A673 (cell line): ENCODE measurements at regions not wholly inside any gene's neighbourhood (a gene's known extent, or its start where the extent isn't known, plus 50 kb on each side); places are given as distances from the start of the nearest gene placed in this dataset.

Experiments used
- BruUV-seq: library from RNA; stranded (reverse); fragments of 400-500 nt; replicated peaks from 2 replicates; lab custom pipeline; 2021; lab: Mats Ljungman, UMichigan
- CTCF ChIA-PET: fragments of 300-600 bp; sonication (Branson Sonifier 250); formaldehyde crosslinking; loops from one replicate; lab custom pipeline; 2022; ENCODE audit warnings: antibody characterized with exemption; lab: Charles Lee
- POLR2A ChIA-PET: fragments of 300-600 bp; sonication (Branson Sonifier 250); formaldehyde crosslinking; loops from one replicate; lab custom pipeline; 2022; ENCODE audit warnings: antibody characterized with exemption; ENCODE audit not compliant: low non-redundant PET; lab: Charles Lee
- DNase-seq: peaks from one replicate; pipeline ENCODE4 v3.0.0-alpha.2; 2015; ENCODE audit warnings: low spot score
- H3K27ac ChIP-seq: fragments of 200-600 bp; sonication (generic); 2 replicates; pipeline ENCODE4 v1.5.1; 2016; ENCODE audit warnings: mixed run types, low read depth, mild to moderate bottlenecking, mixed read lengths, antibody characterized with exemption, low read length; ENCODE audit not compliant: poor library complexity, severe bottlenecking
- H3K27me3 ChIP-seq: fragments of 200-600 bp; sonication (generic); replicated peaks from 2 replicates; pipeline ENCODE4 v1.6.1; 2017; ENCODE audit warnings: mixed run types, low read depth, mild to moderate bottlenecking, mixed read lengths, antibody characterized with exemption, low read length; ENCODE audit not compliant: insufficient read depth, poor library complexity
- H3K36me3 ChIP-seq: fragments of 200-600 bp; sonication (generic); 2 replicates; pipeline ENCODE4 v1.6.1; 2016; ENCODE audit warnings: mixed run types, mild to moderate bottlenecking, mixed read lengths, antibody characterized with exemption, low read length; ENCODE audit not compliant: insufficient read depth, poor library complexity, severe bottlenecking
- H3K4me1 ChIP-seq: fragments of 200-600 bp; sonication (generic); 2 replicates; pipeline ENCODE4 v1.6.1; 2017; ENCODE audit warnings: mixed run types, mild to moderate bottlenecking, mixed read lengths, antibody characterized with exemption, low read length; ENCODE audit not compliant: insufficient read depth, poor library complexity, severe bottlenecking
- H3K4me3 ChIP-seq: fragments of 200-600 bp; sonication (generic); 2 replicates; pipeline ENCODE4 v1.5.1; 2016; ENCODE audit warnings: low read depth, mixed run types, mild to moderate bottlenecking, mixed read lengths, low read length; ENCODE audit not compliant: poor library complexity, severe bottlenecking
- H3K9me3 ChIP-seq: fragments of 200-600 bp; sonication (generic); 2 replicates; pipeline ENCODE4 v1.6.1; 2016; ENCODE audit warnings: mixed run types, low read depth, mild to moderate bottlenecking, mixed read lengths, antibody characterized with exemption, low read length; ENCODE audit not compliant: poor library complexity, severe bottlenecking
- EZH2 ChIP-seq: fragments of 200-600 bp; sonication (generic); IDR thresholded peaks from 2 replicates; pipeline ENCODE4 v1.6.1; 2017; ENCODE audit warnings: borderline replicate concordance, low read depth, mild to moderate bottlenecking, mixed read lengths, antibody characterized with exemption, low read length; ENCODE audit not compliant: poor library complexity, severe bottlenecking
- intact Hi-C: fragments of 100-400 bp; cut with micrococcal nuclease; formaldehyde crosslinking; loops from one replicate; pipeline ENCODE4 v1.10.0; 2022; ENCODE audit not compliant: unreplicated experiment
- TF ChIP-seq, protein P1 (sequence below): fragments of 300-800, 200-600 bp; sonication (generic); conservative IDR thresholded peaks from 2 replicates; pipeline ENCODE4 v1.5.1; 2017; ENCODE audit warnings: low read depth, mild to moderate bottlenecking, antibody characterized with exemption, low read length, moderate library complexity, mixed read lengths

DNA sequence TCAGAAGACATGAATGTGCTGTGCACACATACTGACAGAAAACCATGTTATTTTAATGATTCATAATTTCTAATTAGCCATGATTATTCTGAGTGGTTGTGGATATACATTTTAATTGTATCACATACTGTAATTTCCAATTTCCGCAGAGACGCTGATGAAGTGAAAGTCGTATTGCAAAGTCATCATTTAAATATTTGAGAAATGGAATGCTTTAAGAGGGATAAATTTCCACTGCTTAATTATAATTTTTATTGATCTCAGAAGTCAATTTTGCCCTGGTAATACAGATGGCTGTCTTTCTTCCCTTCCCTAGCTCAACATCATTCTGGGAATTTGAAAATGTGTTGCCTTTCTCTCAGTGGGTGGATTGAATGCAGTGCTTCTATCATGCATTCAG lies 819.3 kb downstream of the ROBO2 start:
- H3K27ac ChIP-seq = no peak overlapping the region
- DNase-seq = no peak
- H3K27me3 ChIP-seq = no peaks in the 10 kb centered on the region
- H3K4me1 ChIP-seq = no peaks in the 10 kb centered on the region
- H3K9me3 ChIP-seq = no peaks in the 10 kb centered on the region
- no TSS peak for BruUV-seq
- no peak for TF ChIP-seq EZH2
- TF ChIP-seq, protein P1, sequence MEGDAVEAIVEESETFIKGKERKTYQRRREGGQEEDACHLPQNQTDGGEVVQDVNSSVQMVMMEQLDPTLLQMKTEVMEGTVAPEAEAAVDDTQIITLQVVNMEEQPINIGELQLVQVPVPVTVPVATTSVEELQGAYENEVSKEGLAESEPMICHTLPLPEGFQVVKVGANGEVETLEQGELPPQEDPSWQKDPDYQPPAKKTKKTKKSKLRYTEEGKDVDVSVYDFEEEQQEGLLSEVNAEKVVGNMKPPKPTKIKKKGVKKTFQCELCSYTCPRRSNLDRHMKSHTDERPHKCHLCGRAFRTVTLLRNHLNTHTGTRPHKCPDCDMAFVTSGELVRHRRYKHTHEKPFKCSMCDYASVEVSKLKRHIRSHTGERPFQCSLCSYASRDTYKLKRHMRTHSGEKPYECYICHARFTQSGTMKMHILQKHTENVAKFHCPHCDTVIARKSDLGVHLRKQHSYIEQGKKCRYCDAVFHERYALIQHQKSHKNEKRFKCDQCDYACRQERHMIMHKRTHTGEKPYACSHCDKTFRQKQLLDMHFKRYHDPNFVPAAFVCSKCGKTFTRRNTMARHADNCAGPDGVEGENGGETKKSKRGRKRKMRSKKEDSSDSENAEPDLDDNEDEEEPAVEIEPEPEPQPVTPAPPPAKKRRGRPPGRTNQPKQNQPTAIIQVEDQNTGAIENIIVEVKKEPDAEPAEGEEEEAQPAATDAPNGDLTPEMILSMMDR = no peak
- no peaks in the 10 kb centered on the region for H3K36me3 ChIP-seq
- ChIA-PET CTCF (no interaction called here), POLR2A (no interaction called here)
- intact Hi-C loops = no loop called here
- H3K4me3 ChIP-seq = no peak overlapping the region

GRCh38 chr3:77868725-77869124 lies 828.8 kb downstream of the ROBO2 start:
- TF ChIP-seq, protein P1 = no peak
- TF ChIP-seq EZH2 = no peak
- CTCF ChIA-PET = no interaction called here
- H3K27ac ChIP-seq = no peak overlapping the region
- intact Hi-C loops = no loop called here
- H3K4me1 ChIP-seq = no peaks in the 10 kb centered on the region
- DNase-seq = no peak
- H3K4me3 ChIP-seq = no peak overlapping the region
- no TSS peak for BruUV-seq
- POLR2A ChIA-PET = no interaction called here
- no peaks in the 10 kb centered on the region for H3K27me3 ChIP-seq
- H3K36me3 ChIP-seq = no peaks in the 10 kb centered on the region
- H3K9me3 ChIP-seq = no peaks in the 10 kb centered on the region

DNA sequence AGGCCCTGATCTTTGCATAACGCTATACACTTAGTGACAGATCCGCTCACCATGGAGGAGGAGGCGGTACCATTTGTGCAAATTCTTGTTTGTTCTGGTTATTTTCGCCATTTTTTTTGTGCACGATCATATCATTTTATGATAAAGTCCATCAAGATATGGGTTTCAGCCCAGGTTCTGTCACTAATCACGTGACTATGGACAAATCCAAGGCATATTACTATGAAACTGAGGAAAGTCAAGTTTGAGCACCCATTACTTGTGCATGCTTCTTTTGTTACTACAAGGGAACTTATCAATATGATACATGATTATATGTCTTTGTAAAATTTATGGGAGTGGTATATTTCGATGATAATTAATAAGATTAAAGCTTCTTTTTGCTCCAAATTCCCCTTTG lies 829.5 kb downstream of the ROBO2 start:
- CTCF ChIA-PET = no interaction called here

More for the DNA sequence above, 829.5 kb downstream of the ROBO2 start:
- BruUV-seq = no TSS peak
- no peak overlapping the region for H3K4me3 ChIP-seq
- no peaks in the 10 kb centered on the region for H3K36me3 ChIP-seq
- intact Hi-C loops = no loop called here
- TF ChIP-seq, protein P1 = no peak
- TF ChIP-seq EZH2 = no peak
- POLR2A ChIA-PET = no interaction called here
- no peaks in the 10 kb centered on the region for H3K4me1 ChIP-seq
- H3K9me3 ChIP-seq = no peaks in the 10 kb centered on the region
- no peak for DNase-seq
- no peak overlapping the region for H3K27ac ChIP-seq
- H3K27me3 ChIP-seq = no peaks in the 10 kb centered on the region
